ENCODE measurements at regions not wholly inside any gene's neighbourhood (a gene's known extent, or its start where the extent isn't known, plus 50 kb on each side); places are given as distances from the start of the nearest gene placed in this dataset.

- no peaks in the 10 kb centered on the region for H3K36me3 ChIP-seq (ENCODE audit: control insufficient read depth in 5 of 5, insufficient read depth in 5 of 5, low read length in 5 of 5)
- no peak overlapping the region for H3K4me3 ChIP-seq (ENCODE audit: low read depth in 1 of 5, low read length in 5 of 5)
- H3K9me3 ChIP-seq (ENCODE audit: control insufficient read depth in 5 of 5, low read length in 5 of 5), result peaks cover 0 to 9% (median 5%) of the 10 kb centered on the region in 5 donors
- H3K9ac ChIP-seq (ENCODE audit: low read length in 5 of 5), result no peak overlapping the region
- H3K4me1 ChIP-seq (ENCODE audit: control insufficient read depth in 5 of 5, insufficient read depth in 5 of 5, low read length in 5 of 5), result no peaks in the 10 kb centered on the region
- peaks cover 0 to 21% (median 14%) of the 10 kb centered on the region in 5 donors for H3K27me3 ChIP-seq (ENCODE audit: control insufficient read depth in 5 of 5, insufficient read depth in 4 of 5, low read length in 5 of 5)
- no peak overlapping the region for H3K27ac ChIP-seq (ENCODE audit: low read depth, low read length)
These were observed 87.4 kb upstream of the CLDN14 start for GRCh38 chr21:36567216-36567885.

- H3K27me3 ChIP-seq (ENCODE audit: control insufficient read depth in 5 of 5, insufficient read depth in 4 of 5, low read length in 5 of 5), result peaks cover 0 to 12% (median 7%) of the 10 kb centered on the region in 5 donors
- no peak overlapping the region for H3K4me3 ChIP-seq (ENCODE audit: low read depth in 1 of 5, low read length in 5 of 5)
- no peaks in the 10 kb centered on the region for H3K4me1 ChIP-seq (ENCODE audit: control insufficient read depth in 5 of 5, insufficient read depth in 5 of 5, low read length in 5 of 5)
- H3K36me3 ChIP-seq (ENCODE audit: control insufficient read depth in 5 of 5, insufficient read depth in 5 of 5, low read length in 5 of 5), result no peaks in the 10 kb centered on the region
- H3K9me3 ChIP-seq (ENCODE audit: control insufficient read depth in 5 of 5, low read length in 5 of 5), result peaks cover 0 to 9% (median 5%) of the 10 kb centered on the region in 5 donors
- no peak overlapping the region for H3K9ac ChIP-seq (ENCODE audit: low read length in 5 of 5)
- no peak overlapping the region for H3K27ac ChIP-seq (ENCODE audit: low read depth, low read length)
These were observed 89.6 kb upstream of the CLDN14 start for GRCh38 chr21:36569511-36569910.

DNA sequence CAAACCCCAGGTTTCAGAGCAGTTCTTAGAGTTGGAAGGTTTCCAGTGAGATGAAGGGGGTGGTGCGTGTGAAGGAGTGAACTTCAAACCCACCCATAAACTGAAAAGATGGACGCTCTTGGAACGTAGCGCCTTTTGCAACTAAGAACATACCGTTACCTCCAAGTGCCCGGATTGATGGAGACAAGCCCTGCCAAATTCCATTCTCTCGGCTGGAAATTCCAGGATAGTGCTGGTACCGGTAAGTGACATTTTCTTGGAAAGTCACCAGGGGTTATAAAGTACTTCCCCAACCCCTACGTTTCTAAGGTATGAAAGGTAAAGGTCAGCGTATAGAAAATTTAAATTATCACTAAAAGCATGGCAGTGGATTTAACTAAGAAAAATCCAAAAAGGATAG lies 91.6 kb upstream of the CLDN14 start:
- Histone ChIP-seq H3K36me3 (ENCODE audit: control insufficient read depth in 5 of 5, insufficient read depth in 5 of 5, low read length in 5 of 5) (no peaks in the 10 kb centered on the region), H3K27ac (ENCODE audit: low read depth, low read length) (no peak overlapping the region), H3K9me3 (ENCODE audit: control insufficient read depth in 5 of 5, low read length in 5 of 5) (no peaks in the 10 kb centered on the region), H3K9ac (ENCODE audit: low read length in 5 of 5) (no peak overlapping the region), H3K4me3 (ENCODE audit: low read depth in 1 of 5, low read length in 5 of 5) (no peak overlapping the region), H3K27me3 (ENCODE audit: control insufficient read depth in 5 of 5, insufficient read depth in 4 of 5, low read length in 5 of 5) (peaks cover 0 to 10% (median 7%) of the 10 kb centered on the region in 5 donors), H3K4me1 (ENCODE audit: control insufficient read depth in 5 of 5, insufficient read depth in 5 of 5, low read length in 5 of 5) (no peaks in the 10 kb centered on the region)

DNA sequence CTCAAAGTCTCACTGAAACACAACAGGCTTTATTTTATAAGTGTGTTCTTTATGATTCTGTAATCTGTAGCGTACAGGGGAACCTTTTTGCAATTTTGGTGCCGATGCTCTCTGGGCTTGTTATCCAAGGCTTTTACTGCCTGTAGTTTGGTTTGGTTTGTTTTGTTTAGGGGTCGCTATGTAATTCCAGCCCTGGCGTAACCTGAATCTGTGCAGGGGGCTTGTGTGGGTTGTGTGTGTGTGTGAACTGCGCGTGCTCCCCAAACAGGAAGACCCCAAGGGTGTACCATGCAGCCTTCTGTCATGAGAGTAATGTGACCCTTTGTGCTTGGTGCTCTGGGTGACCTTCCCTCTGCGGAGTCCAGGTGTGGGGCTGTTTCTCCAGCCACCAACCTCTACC lies 92.1 kb upstream of the CLDN14 start:
- H3K36me3 ChIP-seq (ENCODE audit: control insufficient read depth in 5 of 5, insufficient read depth in 5 of 5, low read length in 5 of 5), result no peaks in the 10 kb centered on the region

GRCh38 chr21:36575306-36575705 lies 95.4 kb upstream of the CLDN14 start:
- H3K4me3 ChIP-seq (ENCODE audit: low read depth in 1 of 5, low read length in 5 of 5), result no peak overlapping the region
- H3K9ac ChIP-seq (ENCODE audit: low read length in 5 of 5), result no peak overlapping the region
- H3K4me1 ChIP-seq (ENCODE audit: control insufficient read depth in 5 of 5, insufficient read depth in 5 of 5, low read length in 5 of 5), result no peaks in the 10 kb centered on the region
- no peaks in the 10 kb centered on the region for H3K36me3 ChIP-seq (ENCODE audit: control insufficient read depth in 5 of 5, insufficient read depth in 5 of 5, low read length in 5 of 5)
- no peak overlapping the region for H3K27ac ChIP-seq (ENCODE audit: low read depth, low read length)
- H3K9me3 ChIP-seq (ENCODE audit: control insufficient read depth in 5 of 5, low read length in 5 of 5), result peaks cover 0 to 4% (median 0%) of the 10 kb centered on the region in 5 donors
- peaks cover 0 to 7% (median 4%) of the 10 kb centered on the region in 5 donors for H3K27me3 ChIP-seq (ENCODE audit: control insufficient read depth in 5 of 5, insufficient read depth in 4 of 5, low read length in 5 of 5)

More for the DNA sequence above, 92.1 kb upstream of the CLDN14 start:
- Histone ChIP-seq H3K27ac (ENCODE audit: low read depth, low read length) (no peak overlapping the region), H3K4me3 (ENCODE audit: low read depth in 1 of 5, low read length in 5 of 5) (no peak overlapping the region), H3K9me3 (ENCODE audit: control insufficient read depth in 5 of 5, low read length in 5 of 5) (no peaks in the 10 kb centered on the region), H3K27me3 (ENCODE audit: control insufficient read depth in 5 of 5, insufficient read depth in 4 of 5, low read length in 5 of 5) (peaks cover 0 to 10% (median 7%) of the 10 kb centered on the region in 5 donors), H3K9ac (ENCODE audit: low read length in 5 of 5) (no peak overlapping the region), H3K4me1 (ENCODE audit: control insufficient read depth in 5 of 5, insufficient read depth in 5 of 5, low read length in 5 of 5) (no peaks in the 10 kb centered on the region)

DNA sequence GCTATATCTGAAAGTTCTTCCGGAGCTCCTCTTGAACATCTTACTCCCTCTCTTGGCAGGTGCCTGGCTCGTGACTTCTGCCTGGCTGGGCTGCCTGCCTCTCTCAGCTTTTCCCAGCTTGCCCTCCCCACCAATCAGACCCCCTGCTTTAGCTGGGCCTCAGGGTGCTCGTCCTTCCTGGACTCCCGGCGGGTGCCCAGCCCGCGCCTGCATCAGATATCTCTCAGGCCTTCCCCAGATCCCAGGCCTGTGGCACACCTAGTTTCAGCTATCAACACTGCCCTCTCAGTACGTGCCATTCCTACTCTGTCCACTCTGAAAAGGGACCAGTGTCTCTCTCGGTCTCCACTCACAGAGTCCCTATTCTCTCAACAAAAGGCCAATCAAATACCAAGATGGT lies 96.5 kb upstream of the CLDN14 start:
- Histone ChIP-seq H3K36me3 (ENCODE audit: control insufficient read depth in 5 of 5, insufficient read depth in 5 of 5, low read length in 5 of 5) (no peaks in the 10 kb centered on the region), H3K27me3 (ENCODE audit: control insufficient read depth in 5 of 5, insufficient read depth in 4 of 5, low read length in 5 of 5) (peaks cover 0 to 9% (median 6%) of the 10 kb centered on the region in 5 donors), H3K27ac (ENCODE audit: low read depth, low read length) (no peak overlapping the region), H3K9ac (ENCODE audit: low read length in 5 of 5) (no peak overlapping the region), H3K4me1 (ENCODE audit: control insufficient read depth in 5 of 5, insufficient read depth in 5 of 5, low read length in 5 of 5) (no peaks in the 10 kb centered on the region), H3K9me3 (ENCODE audit: control insufficient read depth in 5 of 5, low read length in 5 of 5) (peaks cover 0 to 4% (median 0%) of the 10 kb centered on the region in 5 donors), H3K4me3 (ENCODE audit: low read depth in 1 of 5, low read length in 5 of 5) (no peak overlapping the region)

GRCh38 chr21:36579898-36580297 lies 100.0 kb upstream of the CLDN14 start:
- H3K9ac ChIP-seq (ENCODE audit: low read length in 5 of 5), result no peak overlapping the region
- H3K36me3 ChIP-seq (ENCODE audit: control insufficient read depth in 5 of 5, insufficient read depth in 5 of 5, low read length in 5 of 5), result no peaks in the 10 kb centered on the region
- no peak overlapping the region for H3K4me3 ChIP-seq (ENCODE audit: low read depth in 1 of 5, low read length in 5 of 5)
- no peak overlapping the region for H3K27ac ChIP-seq (ENCODE audit: low read depth, low read length)
- no peaks in the 10 kb centered on the region for H3K4me1 ChIP-seq (ENCODE audit: control insufficient read depth in 5 of 5, insufficient read depth in 5 of 5, low read length in 5 of 5)
- peaks cover 0 to 4% (median 0%) of the 10 kb centered on the region in 5 donors for H3K9me3 ChIP-seq (ENCODE audit: control insufficient read depth in 5 of 5, low read length in 5 of 5)
- peaks cover 0 to 9% (median 6%) of the 10 kb centered on the region in 5 donors for H3K27me3 ChIP-seq (ENCODE audit: control insufficient read depth in 5 of 5, insufficient read depth in 4 of 5, low read length in 5 of 5)

DNA sequence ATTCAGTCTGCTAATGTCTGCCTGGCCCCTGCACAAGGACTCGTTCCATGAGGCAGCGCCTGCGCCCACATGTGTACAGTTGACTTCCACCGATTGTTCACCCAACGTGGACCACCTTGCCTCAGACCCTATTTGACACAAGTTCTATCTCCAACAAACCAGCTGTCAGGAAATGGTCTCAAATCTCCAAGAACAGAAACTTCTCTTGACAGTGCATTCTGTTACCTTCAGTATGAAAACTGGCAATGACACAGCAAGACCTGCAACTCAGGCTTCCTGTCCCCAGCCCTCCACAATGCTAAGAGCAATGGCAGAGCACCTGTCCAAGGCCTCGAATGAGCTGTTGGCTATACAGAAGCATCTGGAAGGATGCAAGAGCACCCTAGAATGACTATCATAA lies 102.3 kb upstream of the CLDN14 start:
- H3K4me3 ChIP-seq (ENCODE audit: low read depth in 1 of 5, low read length in 5 of 5), result no peak overlapping the region
- H3K9ac ChIP-seq (ENCODE audit: low read length in 5 of 5), result no peak overlapping the region
- H3K36me3 ChIP-seq (ENCODE audit: control insufficient read depth in 5 of 5, insufficient read depth in 5 of 5, low read length in 5 of 5), result no peaks in the 10 kb centered on the region
- no peak overlapping the region for H3K27ac ChIP-seq (ENCODE audit: low read depth, low read length)
- H3K9me3 ChIP-seq (ENCODE audit: control insufficient read depth in 5 of 5, low read length in 5 of 5), result peaks cover 0 to 4% (median 0%) of the 10 kb centered on the region in 5 donors
- H3K4me1 ChIP-seq (ENCODE audit: control insufficient read depth in 5 of 5, insufficient read depth in 5 of 5, low read length in 5 of 5), result no peaks in the 10 kb centered on the region
- peaks cover 0 to 9% (median 6%) of the 10 kb centered on the region in 5 donors for H3K27me3 ChIP-seq (ENCODE audit: control insufficient read depth in 5 of 5, insufficient read depth in 4 of 5, low read length in 5 of 5)

GRCh38 chr21:36583591-36583990 lies 103.7 kb upstream of the CLDN14 start:
- H3K27ac ChIP-seq (ENCODE audit: low read depth, low read length), result no peak overlapping the region
- H3K4me1 ChIP-seq (ENCODE audit: control insufficient read depth in 5 of 5, insufficient read depth in 5 of 5, low read length in 5 of 5), result no peaks in the 10 kb centered on the region
- no peak overlapping the region for H3K9ac ChIP-seq (ENCODE audit: low read length in 5 of 5)
- peaks cover 0 to 4% (median 0%) of the 10 kb centered on the region in 5 donors for H3K9me3 ChIP-seq (ENCODE audit: control insufficient read depth in 5 of 5, low read length in 5 of 5)
- no peak overlapping the region for H3K4me3 ChIP-seq (ENCODE audit: low read depth in 1 of 5, low read length in 5 of 5)
- no peaks in the 10 kb centered on the region for H3K36me3 ChIP-seq (ENCODE audit: control insufficient read depth in 5 of 5, insufficient read depth in 5 of 5, low read length in 5 of 5)
- peaks cover 0 to 9% (median 7%) of the 10 kb centered on the region in 5 donors for H3K27me3 ChIP-seq (ENCODE audit: control insufficient read depth in 5 of 5, insufficient read depth in 4 of 5, low read length in 5 of 5)

GRCh38 chr21:36584980-36585940 lies 105.3 kb upstream of the CLDN14 start:
- no peaks in the 10 kb centered on the region for H3K4me1 ChIP-seq (ENCODE audit: control insufficient read depth in 5 of 5, insufficient read depth in 5 of 5, low read length in 5 of 5)
- no peaks in the 10 kb centered on the region for H3K36me3 ChIP-seq (ENCODE audit: control insufficient read depth in 5 of 5, insufficient read depth in 5 of 5, low read length in 5 of 5)
- H3K27me3 ChIP-seq (ENCODE audit: control insufficient read depth in 5 of 5, insufficient read depth in 4 of 5, low read length in 5 of 5), result peaks cover 0 to 11% (median 10%) of the 10 kb centered on the region in 5 donors
- H3K27ac ChIP-seq (ENCODE audit: low read depth, low read length), result no peak overlapping the region
- H3K9me3 ChIP-seq (ENCODE audit: control insufficient read depth in 5 of 5, low read length in 5 of 5), result peaks cover 0 to 4% (median 0%) of the 10 kb centered on the region in 5 donors
- H3K9ac ChIP-seq (ENCODE audit: low read length in 5 of 5), result no peak overlapping the region
- H3K4me3 ChIP-seq (ENCODE audit: low read depth in 1 of 5, low read length in 5 of 5), result no peak overlapping the region

All from subcutaneous abdominal adipose tissue (tissue), 5 donors.